MM.1S (cell line): ENCODE measurements at regions not wholly inside any gene's neighbourhood (a gene's known extent, or its start where the extent isn't known, plus 50 kb on each side); places are given as distances from the start of the nearest gene placed in this dataset.

ENCODE experiments used
- EZH2 ChIP-seq: fragments of 300-600 bp; sonication (generic); optimal IDR thresholded peaks from 2 replicates; pipeline ENCODE3; 2017; ENCODE audit warnings: low read depth, mild to moderate bottlenecking, antibody characterized with exemption, low read length, mixed read lengths
- EZH2phosphoT487 ChIP-seq: fragments of 300-600 bp; sonication (generic); IDR thresholded peaks from 2 replicates; pipeline ENCODE4 v1.6.1; 2018; ENCODE audit warnings: antibody characterized with exemption, low read length
- TF ChIP-seq, protein P1 (sequence below): fragments of 300-600 bp; sonication (generic); IDR thresholded peaks from 2 replicates; pipeline ENCODE4 v1.5.1; 2016; ENCODE audit warnings: antibody characterized with exemption, low read length, mixed read lengths

DNA sequence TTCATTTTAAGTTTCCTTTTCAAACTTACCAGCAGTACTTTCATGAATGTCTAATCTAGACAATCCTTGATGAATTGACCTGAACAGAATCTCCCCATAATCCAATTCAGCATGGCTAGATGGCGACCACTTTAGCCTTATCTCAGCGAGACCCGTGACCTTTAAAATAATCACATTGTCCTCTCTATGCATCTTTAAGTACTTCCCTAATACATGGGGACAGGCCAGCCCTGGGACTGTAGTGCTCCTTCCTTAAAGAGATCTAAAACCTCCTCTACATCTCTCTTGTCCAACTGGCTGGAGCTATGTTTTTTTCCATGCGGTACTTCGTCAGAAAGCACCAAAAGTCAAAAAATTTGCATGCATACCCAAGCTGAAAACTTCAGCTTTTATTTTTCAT lies 746.0 kb downstream of the VRK1 start:
- TF ChIP-seq, protein P1, sequence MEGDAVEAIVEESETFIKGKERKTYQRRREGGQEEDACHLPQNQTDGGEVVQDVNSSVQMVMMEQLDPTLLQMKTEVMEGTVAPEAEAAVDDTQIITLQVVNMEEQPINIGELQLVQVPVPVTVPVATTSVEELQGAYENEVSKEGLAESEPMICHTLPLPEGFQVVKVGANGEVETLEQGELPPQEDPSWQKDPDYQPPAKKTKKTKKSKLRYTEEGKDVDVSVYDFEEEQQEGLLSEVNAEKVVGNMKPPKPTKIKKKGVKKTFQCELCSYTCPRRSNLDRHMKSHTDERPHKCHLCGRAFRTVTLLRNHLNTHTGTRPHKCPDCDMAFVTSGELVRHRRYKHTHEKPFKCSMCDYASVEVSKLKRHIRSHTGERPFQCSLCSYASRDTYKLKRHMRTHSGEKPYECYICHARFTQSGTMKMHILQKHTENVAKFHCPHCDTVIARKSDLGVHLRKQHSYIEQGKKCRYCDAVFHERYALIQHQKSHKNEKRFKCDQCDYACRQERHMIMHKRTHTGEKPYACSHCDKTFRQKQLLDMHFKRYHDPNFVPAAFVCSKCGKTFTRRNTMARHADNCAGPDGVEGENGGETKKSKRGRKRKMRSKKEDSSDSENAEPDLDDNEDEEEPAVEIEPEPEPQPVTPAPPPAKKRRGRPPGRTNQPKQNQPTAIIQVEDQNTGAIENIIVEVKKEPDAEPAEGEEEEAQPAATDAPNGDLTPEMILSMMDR, result no peak
- TF ChIP-seq EZH2, result no peak
- no peak for TF ChIP-seq EZH2phosphoT487
